HT1080 (cell line): ENCODE measurements at regions not wholly inside any gene's neighbourhood (a gene's known extent, or its start where the extent isn't known, plus 50 kb on each side); places are given as distances from the start of the nearest gene placed in this dataset.
"Not testable (repeated sequence)": the region's sequence is repeated elsewhere in the genome, so short reads cannot be mapped to it uniquely, and the experiment has no call there.

Experiments used
- DNase-seq: peaks from one replicate; pipeline ENCODE4 v3.0.0-alpha.2; 2015; ENCODE audit warnings: low read depth

- DNase-seq = no peak
Measured at GRCh38 chr2:236984046-236984445, 101.6 kb upstream of the COPS8 start.

DNA sequence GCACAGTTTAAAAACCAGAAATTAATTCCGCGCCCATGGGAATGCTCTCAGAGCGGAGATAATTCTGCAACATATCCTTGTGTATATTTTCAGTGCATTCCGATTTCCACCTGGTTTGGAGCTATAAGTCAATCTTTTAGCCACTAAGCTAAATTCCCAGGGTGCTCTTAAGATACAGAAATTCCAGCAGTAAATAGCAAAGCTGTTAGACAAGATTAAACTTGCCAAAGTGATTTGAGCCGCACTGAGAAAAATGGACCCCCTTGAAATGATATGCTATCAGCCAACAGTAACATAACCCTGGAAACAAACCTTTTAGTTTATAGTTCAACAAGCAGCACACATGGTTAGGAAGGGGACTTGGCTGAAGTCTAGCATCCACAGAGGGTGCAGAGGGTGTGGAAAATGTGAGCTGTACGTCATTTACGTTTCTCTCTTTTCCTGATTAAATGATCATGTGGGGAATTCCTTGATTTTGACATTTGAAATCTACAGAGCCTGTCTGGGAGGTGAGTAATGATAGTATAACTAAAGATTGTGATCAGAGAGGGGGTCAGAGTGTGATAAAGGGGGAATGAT, 99.8 kb upstream of the COPS8 start:
- no peak for DNase-seq

DNA sequence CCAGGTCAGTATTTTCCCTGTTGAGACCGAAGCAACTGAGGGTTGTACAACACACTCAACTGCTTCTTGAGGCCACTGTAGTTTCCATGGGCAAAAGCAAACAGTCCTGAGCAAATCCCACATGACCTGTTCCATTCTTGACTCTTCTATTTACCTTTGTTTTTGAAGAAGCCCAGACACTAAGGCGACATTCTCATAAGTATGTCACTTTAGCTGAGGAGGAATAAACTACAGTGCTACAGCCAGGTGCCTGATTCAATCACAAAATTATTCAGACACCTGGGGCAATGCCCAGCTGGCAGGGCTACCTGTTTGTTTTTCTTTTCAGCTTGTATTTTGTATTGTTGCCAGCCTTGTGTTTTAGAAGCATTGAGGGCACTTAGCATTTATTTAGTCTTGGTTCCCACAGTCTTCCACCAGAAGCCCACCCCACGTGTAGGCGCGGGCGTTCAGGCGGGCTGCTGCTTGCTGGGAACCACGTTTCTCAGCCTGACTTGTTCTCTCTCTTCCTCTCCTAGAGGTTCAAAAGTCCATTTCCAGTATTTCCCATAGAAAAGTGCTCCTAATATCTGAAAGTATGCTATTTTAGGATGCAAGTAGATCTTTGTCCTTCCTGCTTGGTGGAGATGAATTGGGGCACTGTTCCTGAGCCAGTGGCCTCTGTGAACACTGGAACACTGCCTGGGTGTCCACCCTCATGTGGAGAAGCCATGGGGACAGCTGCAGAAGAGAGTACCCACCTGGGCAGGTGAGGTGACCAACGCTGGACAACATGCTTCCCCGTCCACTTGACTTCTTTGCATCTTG, 99.0 kb upstream of the COPS8 start:
- no peak for DNase-seq

DNA sequence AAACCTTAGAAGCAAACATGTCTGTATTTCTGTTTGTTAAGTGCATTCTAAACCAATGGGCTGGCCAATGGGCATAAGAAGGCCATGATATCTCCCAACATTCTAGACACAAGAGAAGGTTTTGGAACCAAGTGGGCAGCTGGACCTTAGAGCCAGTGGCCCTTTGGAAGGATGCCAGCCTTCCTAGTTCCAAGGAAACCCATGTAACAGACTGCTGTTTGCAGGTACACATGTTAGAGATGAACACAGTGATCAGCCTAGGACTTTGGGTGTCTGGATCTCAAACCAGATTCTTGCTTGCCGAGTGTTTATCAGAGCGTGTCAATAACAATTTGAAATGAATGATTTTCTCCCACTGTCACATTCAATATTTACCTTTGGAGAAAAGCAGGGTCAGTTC, 97.5 kb upstream of the COPS8 start:
- DNase-seq = no peak

DNA sequence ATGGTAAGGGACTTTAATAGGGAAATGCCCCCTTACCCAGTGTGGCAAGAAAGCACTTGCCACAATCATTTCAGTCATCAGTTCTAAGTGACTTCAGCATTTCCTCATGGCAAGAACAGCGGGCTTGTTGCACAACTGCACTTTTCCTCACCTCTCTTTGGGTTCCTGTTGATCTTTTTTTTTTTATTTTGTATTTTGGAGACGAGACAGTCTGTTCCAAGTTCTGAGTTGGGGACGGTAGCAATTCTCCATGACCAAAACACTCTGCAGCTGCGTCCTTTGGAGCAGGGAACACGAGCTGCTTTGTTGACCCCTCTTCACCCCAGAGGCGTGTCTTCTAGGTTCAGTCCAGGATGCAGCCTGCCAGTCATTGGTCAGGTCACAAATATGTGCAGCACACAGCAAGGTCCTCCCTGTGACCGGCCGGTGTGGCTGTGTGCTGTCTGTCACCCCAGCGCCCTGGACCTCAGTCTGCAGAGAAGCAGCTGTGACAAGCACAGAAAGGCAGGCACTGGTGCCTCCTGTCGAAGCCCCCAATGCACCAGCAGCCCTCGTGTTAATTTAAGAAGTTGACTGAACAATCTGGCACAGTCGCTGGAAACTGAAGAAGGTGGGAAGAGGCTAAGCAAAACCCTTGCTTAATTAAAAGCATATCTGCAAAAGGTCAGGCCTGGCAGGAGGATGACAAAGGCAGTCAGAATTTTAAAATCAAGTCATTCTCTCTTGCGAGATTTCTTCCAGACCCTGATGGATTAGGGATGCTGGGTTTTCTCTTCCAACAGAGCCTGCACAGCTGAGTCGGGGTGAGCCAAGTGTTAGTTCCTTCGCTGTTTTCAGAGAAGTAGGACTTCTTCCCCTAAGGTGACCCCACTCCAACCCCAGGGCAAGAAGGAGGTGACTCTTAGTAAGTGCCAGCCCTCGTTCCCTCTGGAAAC, 96.7 kb upstream of the COPS8 start:
- DNase-seq = no peak

DNA sequence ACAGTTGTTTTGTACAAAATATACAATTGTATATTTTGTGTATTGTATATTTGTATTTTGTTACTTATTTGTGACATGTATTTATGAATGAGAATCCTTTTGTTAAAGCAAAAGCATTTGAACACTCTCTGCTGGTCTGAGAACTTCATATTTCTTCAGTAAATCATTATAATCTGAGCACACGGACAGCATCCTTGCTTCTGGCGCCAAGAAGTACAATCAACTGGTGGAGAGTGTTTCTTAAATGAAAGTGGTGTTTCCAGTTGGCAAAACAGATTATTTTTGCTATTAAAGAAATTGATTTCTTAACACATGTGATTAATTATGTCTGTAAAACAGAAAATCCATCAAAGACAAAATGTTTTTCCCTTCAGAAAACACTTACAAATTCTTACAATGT, 95.1 kb upstream of the COPS8 start:
- no peak for DNase-seq

DNA sequence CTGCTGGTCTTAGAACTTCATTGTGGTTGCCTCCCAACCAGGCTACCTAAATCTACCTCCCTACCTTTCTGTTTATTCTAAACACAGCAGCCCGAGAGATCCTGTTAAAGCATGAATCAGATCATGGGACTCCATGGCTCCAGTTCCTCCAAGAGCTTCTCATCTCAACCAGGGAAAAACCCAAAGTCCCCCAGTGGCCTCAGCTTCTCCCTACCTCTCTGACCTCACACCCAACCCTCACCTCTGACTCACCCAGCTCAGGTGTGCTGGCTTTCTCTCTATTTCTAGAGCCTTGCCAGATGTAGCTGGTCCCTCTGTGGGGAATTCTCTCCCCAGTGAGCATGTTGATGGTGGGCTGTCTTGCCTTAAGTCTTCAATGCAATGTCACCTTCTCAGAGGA, 93.8 kb upstream of the COPS8 start:
- DNase-seq = no peak

GRCh38 chr2:236993286-236993685, 92.4 kb upstream of the COPS8 start:
- DNase-seq = no peak

GRCh38 chr2:236994361-236994760, 91.3 kb upstream of the COPS8 start:
- no peak for DNase-seq

GRCh38 chr2:236997069-236997715, 88.5 kb upstream of the COPS8 start:
- DNase-seq = no peak

- DNase-seq = no peak
Measured at GRCh38 chr2:236998236-236998635, 87.5 kb upstream of the COPS8 start.

DNA sequence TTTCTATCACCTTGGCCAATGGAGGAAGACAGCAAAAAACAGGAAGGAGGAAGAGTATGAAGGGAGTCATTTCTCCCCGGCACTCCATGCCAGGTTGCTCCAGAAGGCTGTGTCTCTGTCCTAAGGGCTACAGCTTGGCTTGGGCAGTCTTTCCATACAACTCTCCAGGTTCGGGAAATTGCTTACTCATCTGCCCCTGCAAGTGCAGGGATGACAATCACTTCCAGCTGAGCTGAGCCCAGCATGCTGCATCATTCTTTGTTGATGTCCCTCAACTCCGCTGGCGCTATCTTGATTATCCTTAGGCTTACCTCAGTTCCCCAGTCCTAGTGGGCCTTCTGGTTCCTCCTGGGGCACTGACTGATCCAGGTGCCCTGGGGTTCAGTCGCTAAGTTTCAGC, 86.9 kb upstream of the COPS8 start:
- DNase-seq = no peak

GRCh38 chr2:237000481-237000880, 85.2 kb upstream of the COPS8 start:
- no peak for DNase-seq

GRCh38 chr2:237005341-237005740, 80.3 kb upstream of the COPS8 start:
- DNase-seq = not testable (repeated sequence)

DNA sequence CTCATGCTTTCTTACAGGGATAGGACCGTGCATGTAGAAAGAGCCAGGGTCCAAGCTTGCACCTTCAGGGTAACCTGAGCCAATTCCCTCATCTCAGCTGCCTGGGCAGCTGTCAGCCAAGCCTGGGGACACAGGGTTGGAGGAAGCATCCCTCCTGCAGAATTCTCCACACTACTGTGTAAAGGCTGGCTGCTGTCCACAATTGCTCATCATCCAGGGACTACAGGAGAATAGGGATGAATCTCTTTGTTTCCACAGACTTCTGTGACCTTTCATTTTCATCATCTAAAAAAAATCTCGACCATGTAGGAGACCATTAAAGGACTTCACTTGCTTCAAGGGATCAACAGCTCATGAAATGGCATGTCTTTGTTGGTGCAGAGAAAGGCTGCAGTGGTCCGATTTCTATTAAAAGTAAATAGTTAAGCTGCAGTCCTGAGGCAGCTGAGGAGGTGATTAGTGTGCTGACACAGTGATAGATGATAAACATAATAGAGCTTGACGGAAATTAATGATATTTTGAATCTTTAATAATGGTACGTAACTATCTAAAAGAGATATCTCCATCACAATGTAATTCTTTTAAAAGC, 74.4 kb upstream of the COPS8 start:
- no peak for DNase-seq

- no peak for DNase-seq
Measured at GRCh38 chr2:237012004-237012403, 73.7 kb upstream of the COPS8 start.

GRCh38 chr2:237012577-237013267, 73.0 kb upstream of the COPS8 start:
- DNase-seq = no peak

DNA sequence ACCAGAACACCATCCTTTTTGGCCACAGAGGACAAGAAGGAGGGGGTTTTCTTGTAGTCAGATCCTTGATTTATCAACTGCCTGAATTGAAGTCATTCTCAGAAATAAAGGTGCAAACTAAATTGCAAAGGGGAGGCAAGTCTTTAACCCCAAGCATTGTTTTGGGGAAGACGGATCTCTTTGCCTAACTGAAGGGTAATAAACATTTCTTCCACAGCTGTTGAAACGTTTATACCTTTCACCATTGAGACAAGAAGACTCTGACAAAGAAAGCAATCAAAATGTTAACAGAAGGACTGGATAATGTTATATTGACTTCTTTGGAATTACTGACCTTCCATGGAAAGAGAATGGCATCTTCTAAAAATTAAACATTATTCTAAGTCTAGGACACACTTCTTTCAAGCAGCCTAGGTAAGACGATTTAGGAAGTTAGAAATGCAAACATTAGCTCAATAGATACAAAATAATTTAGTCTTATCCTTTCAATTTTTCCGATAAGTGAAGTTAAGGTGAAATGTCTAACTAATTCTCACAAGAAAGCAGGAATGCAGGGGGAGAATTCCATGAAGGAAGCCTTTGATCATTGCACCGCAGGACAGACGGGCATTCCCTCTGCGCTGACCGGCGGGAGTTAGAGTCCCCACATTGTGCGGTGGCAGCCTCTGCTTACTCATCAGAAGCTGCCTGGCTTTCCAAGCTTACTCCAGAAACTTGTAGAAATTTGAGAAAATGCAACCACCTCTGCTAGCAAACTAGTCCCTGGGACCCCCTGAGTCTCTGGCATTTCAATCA, 69.4 kb upstream of the COPS8 start:
- no peak for DNase-seq

- DNase-seq = no peak
Measured at GRCh38 chr2:237020090-237020489, 65.6 kb upstream of the COPS8 start.

DNA sequence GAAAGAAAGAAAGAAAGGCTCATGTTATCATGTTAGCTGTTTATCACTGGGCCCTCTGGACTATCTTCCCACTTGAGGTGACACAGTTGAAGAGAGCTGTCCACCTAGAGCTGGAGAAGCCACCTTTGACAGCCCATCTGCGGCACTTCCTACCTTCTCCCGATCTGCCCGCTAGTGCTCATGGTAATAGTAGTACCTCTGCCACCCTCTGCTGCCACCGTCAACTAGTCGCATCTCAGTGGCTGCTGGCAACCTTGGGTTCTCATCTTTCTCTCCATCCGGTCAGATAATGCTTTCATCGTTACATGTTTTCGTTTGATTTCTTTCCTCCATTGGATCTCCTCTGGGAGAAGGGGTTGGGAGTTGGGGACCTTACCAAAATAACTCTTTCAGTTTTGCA, 63.2 kb upstream of the COPS8 start:
- DNase-seq = no peak
